IMR-90 (cell line): ENCODE measurements at regions not wholly inside any gene's neighbourhood (a gene's known extent, or its start where the extent isn't known, plus 50 kb on each side); places are given as distances from the start of the nearest gene placed in this dataset.

Experiments
- ATAC-seq: fragments of 200-7000 bp; cut with Tn5 transposase; 2 replicates; pipeline ENCODE4 v1.9.1; 2020; ENCODE audit warnings: low read depth, mild to moderate bottlenecking, moderate library complexity
- BruUV-seq: library from RNA; stranded (reverse); fragments of 400-500 nt; replicated peaks from 2 replicates; lab custom pipeline; 2021; lab: Mats Ljungman, UMichigan
- CTCF ChIA-PET: fragments of 300-600 bp; formaldehyde crosslinking; extraction: SDS; loops from one replicate; lab custom pipeline; 2021; ENCODE audit warnings: antibody characterized with exemption; lab: Yijun Ruan, JAX
- POLR2A ChIA-PET: fragments of 300-600 bp; sonication (Branson Sonifier 250); formaldehyde crosslinking; loops from one replicate; lab custom pipeline; 2022; ENCODE audit warnings: antibody characterized with exemption; ENCODE audit not compliant: unreplicated experiment; lab: Charles Lee
- DNase-seq: peaks from one replicate; pipeline ENCODE4 v3.0.0; 2013
- H2AFZ ChIP-seq: replicated peaks from 2 replicates; pipeline ENCODE3; 2013; ENCODE audit warnings: low read length, mild to moderate bottlenecking; ENCODE audit not compliant: poor library complexity
- H2AK5ac ChIP-seq: 2 replicates; pipeline ENCODE4 v1.6.1; 2013; ENCODE audit warnings: low read depth, low read length, inconsistent platforms
- H2AK9ac ChIP-seq: replicated peaks from 2 replicates; pipeline ENCODE3; 2013; ENCODE audit warnings: mild to moderate bottlenecking, low read depth, low read length, moderate library complexity; ENCODE audit not compliant: poor library complexity
- H2BK120ac ChIP-seq: 2 replicates; pipeline ENCODE4 v1.6.1; 2013; ENCODE audit warnings: low read depth, low read length, inconsistent platforms
- H2BK15ac ChIP-seq: 3 replicates; pipeline ENCODE4 v1.6.1; 2013; ENCODE audit warnings: low read depth, low read length, inconsistent platforms
- H2BK20ac ChIP-seq: 2 replicates; pipeline ENCODE4 v1.6.1; 2013; ENCODE audit warnings: low read depth, mild to moderate bottlenecking, inconsistent platforms, low read length, moderate library complexity
- H2BK5ac ChIP-seq: 2 replicates; pipeline ENCODE4 v1.6.1; 2013; ENCODE audit warnings: mild to moderate bottlenecking, low read depth, low read length, inconsistent platforms; ENCODE audit not compliant: poor library complexity, severe bottlenecking
- H3K14ac ChIP-seq: replicated peaks from 2 replicates; pipeline ENCODE4 v1.6.1; 2013; ENCODE audit warnings: low read depth, low read length, inconsistent platforms
- H3K18ac ChIP-seq: 2 replicates; pipeline ENCODE4 v1.6.1; 2013; ENCODE audit warnings: low read depth, low read length, control low read depth
- H3K23ac ChIP-seq: 2 replicates; pipeline ENCODE4 v1.6.1; 2013; ENCODE audit warnings: low read depth, low read length, inconsistent platforms
- H3K27ac ChIP-seq: 2 replicates; pipeline ENCODE4 v1.5.1; 2013; ENCODE audit warnings: mild to moderate bottlenecking, control low read depth, low read length; ENCODE audit not compliant: insufficient read depth
- H3K27me3 ChIP-seq: 2 replicates; pipeline ENCODE4 v1.6.1; 2013; ENCODE audit warnings: low read length; ENCODE audit not compliant: control insufficient read depth, insufficient read depth
- H3K36me3 ChIP-seq: 2 replicates; pipeline ENCODE4 v1.6.1; 2013; ENCODE audit warnings: low read length, mixed read lengths; ENCODE audit not compliant: control insufficient read depth, insufficient read depth
- H3K4ac ChIP-seq: 2 replicates; pipeline ENCODE4 v1.6.1; 2013; ENCODE audit warnings: low read depth, low read length, inconsistent platforms
- H3K4me1 ChIP-seq: 2 replicates; pipeline ENCODE4 v1.6.1; 2013; ENCODE audit warnings: low read length, mixed read lengths; ENCODE audit not compliant: control insufficient read depth, insufficient read depth
- H3K4me2 ChIP-seq: 2 replicates; pipeline ENCODE4 v1.6.1; 2013; ENCODE audit warnings: low read depth, mild to moderate bottlenecking, control low read depth, low read length, moderate library complexity
- H3K4me3 ChIP-seq: 2 replicates; pipeline ENCODE4 v1.5.1; 2013; ENCODE audit warnings: low read depth, mild to moderate bottlenecking, control low read depth, low read length, moderate library complexity; ENCODE audit not compliant: insufficient read depth
- H3K56ac ChIP-seq: 2 replicates; pipeline ENCODE4 v1.6.1; 2013; ENCODE audit warnings: low read length, inconsistent platforms; ENCODE audit not compliant: insufficient read depth; ENCODE audit errors: extremely low read depth
- H3K79me1 ChIP-seq, 2 experiments: 2 replicates each; pipeline ENCODE4 v1.6.1; 2013; ENCODE audit warnings: low read length in 2 of 2, inconsistent platforms in 1 of 2, low read depth in 1 of 2
- H3K9ac ChIP-seq: 2 replicates; pipeline ENCODE4 v1.6.1; 2013; ENCODE audit warnings: low read depth, low read length, control low read depth
- H3K9me1 ChIP-seq: 2 replicates; pipeline ENCODE4 v1.6.1; 2013; ENCODE audit warnings: low read length, inconsistent platforms; ENCODE audit not compliant: insufficient read depth
- H3K9me3 ChIP-seq: 2 replicates; pipeline ENCODE4 v1.6.1; 2013; ENCODE audit warnings: low read length; ENCODE audit not compliant: control insufficient read depth, insufficient read depth
- H4K20me1 ChIP-seq: 2 replicates; pipeline ENCODE4 v1.6.1; 2013; ENCODE audit warnings: low read length, inconsistent platforms; ENCODE audit not compliant: insufficient read depth
- H4K5ac ChIP-seq: 2 replicates; pipeline ENCODE4 v1.6.1; 2013; ENCODE audit warnings: mild to moderate bottlenecking, low read depth, low read length, control low read depth
- H4K8ac ChIP-seq, 2 experiments: 2 replicates each; pipeline ENCODE4 v1.6.1; 2013; ENCODE audit warnings: low read depth in 2 of 2, low read length in 2 of 2, control low read depth in 1 of 2, inconsistent platforms in 1 of 2
- H4K91ac ChIP-seq: 2 replicates; pipeline ENCODE4 v1.6.1; 2013; ENCODE audit warnings: low read depth, low read length, inconsistent platforms; ENCODE audit not compliant: insufficient read depth
- CEBPB ChIP-seq: IDR thresholded peaks from 2 replicates; pipeline ENCODE4 v1.6.1; 2012; ENCODE audit warnings: low read depth, low read length, improper control_type of control experiment
- CTCF ChIP-seq: conservative IDR thresholded peaks from 2 replicates; pipeline ENCODE4 v1.5.1; 2012; ENCODE audit warnings: mild to moderate bottlenecking, low read depth, low read length, improper control_type of control experiment
- ELK1 ChIP-seq: fragments of 150-350 bp; IDR thresholded peaks from 2 replicates; pipeline ENCODE4 v1.6.1; 2016; ENCODE audit warnings: low read depth, mild to moderate bottlenecking, low read length, moderate library complexity, borderline replicate concordance
- FOS ChIP-seq: fragments of 150-350 bp; IDR thresholded peaks from 2 replicates; pipeline ENCODE4 v1.6.1; 2016; ENCODE audit warnings: low read depth, low read length
- MAFK ChIP-seq: IDR thresholded peaks from 2 replicates; pipeline ENCODE4 v1.6.1; 2012; ENCODE audit warnings: low read depth, low read length, improper control_type of control experiment
- MAZ ChIP-seq: IDR thresholded peaks from 2 replicates; pipeline ENCODE4 v1.6.1; 2012; ENCODE audit warnings: low read depth, mild to moderate bottlenecking, low read length, improper control_type of control experiment, moderate library complexity, borderline replicate concordance
- MXI1 ChIP-seq: IDR thresholded peaks from 2 replicates; pipeline ENCODE4 v1.6.1; 2012; ENCODE audit warnings: low read depth, mild to moderate bottlenecking, low read length, moderate library complexity, borderline replicate concordance
- NFE2L2 ChIP-seq: fragments of 150-350 bp; IDR thresholded peaks from 2 replicates; pipeline ENCODE4 v1.6.1; 2016; ENCODE audit warnings: low read depth, mild to moderate bottlenecking, low read length
- RAD21 ChIP-seq: IDR thresholded peaks from 2 replicates; pipeline ENCODE4 v1.6.1; 2012; ENCODE audit warnings: low read length, improper control_type of control experiment
- RCOR1 ChIP-seq: IDR thresholded peaks from 2 replicates; pipeline ENCODE4 v1.6.1; 2012; ENCODE audit warnings: mild to moderate bottlenecking, low read length, improper control_type of control experiment; ENCODE audit not compliant: insufficient replicate concordance
- RFX5 ChIP-seq: IDR thresholded peaks from 2 replicates; pipeline ENCODE4 v1.8.0; 2012; ENCODE audit warnings: low read depth, mild to moderate bottlenecking, low read length, moderate library complexity
- SMC3 ChIP-seq: fragments of 150-350 bp; IDR thresholded peaks from 2 replicates; pipeline ENCODE4 v1.6.1; 2016; ENCODE audit warnings: low read depth, mild to moderate bottlenecking, antibody characterized with exemption, low read length, moderate library complexity
- WGBS, 2 experiments: methylation state at CpG; one replicate each; pipeline versions ENCODE4 v1.1.5 to v1.1.7; 2013; ENCODE audit warnings: missing lambda C conversion rate in 2 of 2; ENCODE audit not compliant: insufficient read length in 1 of 2; ENCODE audit errors: extremely low coverage in 2 of 2; 5-methylcytosine and 5-hydroxymethylcytosine counted together
- dilution Hi-C: fragments of 300-500 bp; cut with HindIII; formaldehyde crosslinking; loops from one replicate; pipeline ENCODE4 v1.14.3; 2018; ENCODE audit warnings: low sequenced_read_pairs; ENCODE audit not compliant: unreplicated experiment
- in situ Hi-C: fragments of 300-500 bp; cut with MboI; formaldehyde crosslinking; loops from 3 replicates; pipeline ENCODE4 v1.14.3; 2019; ENCODE audit warnings: low sequenced_read_pairs, inconsistent platforms, mixed read lengths
- intact Hi-C: fragments of 100-400 bp; cut with micrococcal nuclease; formaldehyde crosslinking; loops from 2 replicates; pipeline ENCODE4 v1.10.0; 2022

GRCh38 chr4:85113706-85114105 is 147.2 kb upstream of the WDFY3 start:
- Histone ChIP-seq H3K18ac (no peak overlapping the region), H3K9ac (no peak overlapping the region), H2BK120ac (no peak overlapping the region), H2AK5ac (no peak overlapping the region), H4K91ac (no peak overlapping the region), H3K27me3 (no peaks in the 10 kb centered on the region), H4K8ac (no peak overlapping the region), H2BK5ac (no peak overlapping the region), H4K5ac (no peak overlapping the region), H2AFZ (no peak overlapping the region), H3K9me3 (no peaks in the 10 kb centered on the region), H3K4me1 (no peaks in the 10 kb centered on the region), H3K4me2 (no peak overlapping the region), H3K4me3 (no peak overlapping the region), H3K4ac (no peak overlapping the region), H2AK9ac (no peak overlapping the region), H3K36me3 (no peaks in the 10 kb centered on the region), H3K14ac (no peak overlapping the region), H3K27ac (no peak overlapping the region), H2BK15ac (no peak overlapping the region), H3K23ac (no peak overlapping the region), H3K9me1 (no peaks in the 10 kb centered on the region), H3K79me1 (no peaks in the 10 kb centered on the region), H4K20me1 (no peaks in the 10 kb centered on the region), H2BK20ac (no peak overlapping the region), H3K56ac (no peak overlapping the region)
- no peak for TF ChIP-seq SMC3
- no peak for TF ChIP-seq CTCF
- TF ChIP-seq RCOR1 = no peak
- TF ChIP-seq CEBPB = no peak
- TF ChIP-seq NFE2L2 = no peak
- no peak for TF ChIP-seq RFX5
- no peak for TF ChIP-seq FOS
- no peak for TF ChIP-seq MAFK
- TF ChIP-seq RAD21 = no peak
- no peak for TF ChIP-seq MXI1
- no peak for TF ChIP-seq MAZ
- TF ChIP-seq ELK1 = no peak
- DNase-seq (no peak), ATAC-seq (no peak)
- intact Hi-C loops = no loop called here
- dilution Hi-C loops = no loop called here
- CTCF ChIA-PET = interaction anchor here (0.5 to 1.0 kb wide), 2 partner anchors 29 to 50 kb away, joined by 4 read pairs; no protein-coding TSS in a partner anchor
- in situ Hi-C loops = no loop called here
- no TSS peak for BruUV-seq
- WGBS, 2 experiments = no CpG with 5 or more reads among the region's 3 CpGs
- POLR2A ChIA-PET = no interaction called here
